T-helper 17 cell (primary cell): ENCODE measurements at regions not wholly inside any gene's neighbourhood (a gene's known extent, or its start where the extent isn't known, plus 50 kb on each side); places are given as distances from the start of the nearest gene placed in this dataset.
"Not testable (repeated sequence)": the region's sequence is repeated elsewhere in the genome, so short reads cannot be mapped to it uniquely, and the experiment has no call there.

ENCODE experiments used
- ATAC-seq: fragments of 150-1000 bp; cut with Tn5 transposase; 2 replicates; pipeline ENCODE4 v1.10.0; 2021; ENCODE audit warnings: mild to moderate bottlenecking, moderate library complexity
- DNase-seq, 3 donors: peaks; one replicate each; pipeline versions ENCODE4 v3.0.0 to v3.0.0-alpha.2; 2020 to 2021
- H3K9me3 ChIP-seq: one replicate; pipeline ENCODE4 v1.7.0; 2013; ENCODE audit warnings: low read length, mild to moderate bottlenecking; ENCODE audit not compliant: control insufficient read depth, poor library complexity, severe bottlenecking
- H3K27ac Mint-ChIP-seq: one replicate; pipeline ENCODE4 v1.8.0; 2022; ENCODE audit warnings: mild to moderate bottlenecking, moderate library complexity, mixed read lengths
- H3K27me3 Mint-ChIP-seq: one replicate; pipeline ENCODE4 v1.8.0; 2022; ENCODE audit warnings: mixed read lengths
- H3K36me3 Mint-ChIP-seq: one replicate; pipeline ENCODE4 v1.8.0; 2022; ENCODE audit warnings: low read depth, mixed read lengths
- H3K4me1 Mint-ChIP-seq: one replicate; pipeline ENCODE4 v1.8.0; 2022; ENCODE audit warnings: mild to moderate bottlenecking, mixed read lengths
- H3K4me3 Mint-ChIP-seq: one replicate; pipeline ENCODE4 v1.8.0; 2022; ENCODE audit warnings: mild to moderate bottlenecking, moderate library complexity, mixed read lengths

- H3K27me3 Mint-ChIP-seq = no peaks in the 10 kb centered on the region
- H3K36me3 Mint-ChIP-seq = no peaks in the 10 kb centered on the region
- DNase-seq (no peak), ATAC-seq (no peak)
- no peaks in the 10 kb centered on the region for H3K4me1 Mint-ChIP-seq
- no peak overlapping the region for H3K4me3 Mint-ChIP-seq
- peaks cover 6% of the 10 kb centered on the region for H3K9me3 ChIP-seq
- H3K27ac Mint-ChIP-seq = no peak overlapping the region
Observed at GRCh38 chr4:63983224-63983623, 426.0 kb downstream of the TECRL start.

GRCh38 chr4:63965875-63966274 is 443.4 kb downstream of the TECRL start:
- Mint-ChIP-seq H3K4me3 (no peak overlapping the region), H3K4me1 (no peaks in the 10 kb centered on the region), H3K27ac (no peak overlapping the region), H3K27me3 (no peaks in the 10 kb centered on the region), H3K36me3 (no peaks in the 10 kb centered on the region)
- H3K9me3 ChIP-seq = no peaks in the 10 kb centered on the region
- ATAC-seq (no peak), DNase-seq (no peak)

- not testable (repeated sequence) for H3K4me1 Mint-ChIP-seq, H3K9me3 ChIP-seq, H3K36me3 Mint-ChIP-seq, ATAC-seq, H3K4me3 Mint-ChIP-seq, DNase-seq, H3K27me3 Mint-ChIP-seq, H3K27ac Mint-ChIP-seq
Observed at GRCh38 chr4:63942706-63943286, 466.5 kb downstream of the TECRL start.

- H3K27ac Mint-ChIP-seq = no peak overlapping the region
- no peaks in the 10 kb centered on the region for H3K9me3 ChIP-seq
- DNase-seq (no peak), ATAC-seq (no peak)
- no peaks in the 10 kb centered on the region for H3K4me1 Mint-ChIP-seq
- no peak overlapping the region for H3K4me3 Mint-ChIP-seq
- no peaks in the 10 kb centered on the region for H3K27me3 Mint-ChIP-seq
- no peaks in the 10 kb centered on the region for H3K36me3 Mint-ChIP-seq
Observed at GRCh38 chr4:63937961-63938360, 471.3 kb downstream of the TECRL start.

GRCh38 chr4:63922146-63922545 is 487.1 kb downstream of the TECRL start:
- H3K4me1 Mint-ChIP-seq = no peaks in the 10 kb centered on the region

GRCh38 chr4:63921561-63921960 is 487.7 kb downstream of the TECRL start:
- ATAC-seq (no peak), DNase-seq (no peak)
- Mint-ChIP-seq H3K27me3 (no peaks in the 10 kb centered on the region), H3K4me1 (no peaks in the 10 kb centered on the region), H3K27ac (no peak overlapping the region), H3K36me3 (no peaks in the 10 kb centered on the region), H3K4me3 (no peak overlapping the region)
- H3K9me3 ChIP-seq = no peaks in the 10 kb centered on the region

More at GRCh38 chr4:63922146-63922545, 487.1 kb downstream of the TECRL start:
- no peaks in the 10 kb centered on the region for H3K36me3 Mint-ChIP-seq
- DNase-seq = no peak
- no peak overlapping the region for H3K4me3 Mint-ChIP-seq
- no peaks in the 10 kb centered on the region for H3K27me3 Mint-ChIP-seq
- ATAC-seq = no peak
- H3K9me3 ChIP-seq = no peaks in the 10 kb centered on the region
- H3K27ac Mint-ChIP-seq = no peak overlapping the region

- Mint-ChIP-seq H3K4me3 (no peak overlapping the region), H3K36me3 (no peaks in the 10 kb centered on the region), H3K27ac (no peak overlapping the region), H3K27me3 (no peaks in the 10 kb centered on the region), H3K4me1 (no peaks in the 10 kb centered on the region)
- no peaks in the 10 kb centered on the region for H3K9me3 ChIP-seq
- ATAC-seq (no peak), DNase-seq (no peak)
Observed at GRCh38 chr4:63919636-63920365, 489.4 kb downstream of the TECRL start.

GRCh38 chr4:63906660-63907183 is 502.5 kb downstream of the TECRL start:
- Mint-ChIP-seq H3K27me3 (no peaks in the 10 kb centered on the region), H3K4me3 (no peak overlapping the region), H3K4me1 (no peaks in the 10 kb centered on the region), H3K36me3 (no peaks in the 10 kb centered on the region), H3K27ac (no peak overlapping the region)
- DNase-seq (no peak), ATAC-seq (no peak)
- peaks cover 4% of the 10 kb centered on the region for H3K9me3 ChIP-seq

- no peaks in the 10 kb centered on the region for H3K9me3 ChIP-seq
- H3K4me3 Mint-ChIP-seq = no peak overlapping the region
- ATAC-seq (no peak), DNase-seq (no peak)
- H3K4me1 Mint-ChIP-seq = no peaks in the 10 kb centered on the region
- H3K27me3 Mint-ChIP-seq = no peaks in the 10 kb centered on the region
- H3K36me3 Mint-ChIP-seq = no peaks in the 10 kb centered on the region
- H3K27ac Mint-ChIP-seq = no peak overlapping the region
Observed at GRCh38 chr4:63904201-63904600, 505.0 kb downstream of the TECRL start.

- H3K27me3 Mint-ChIP-seq = no peaks in the 10 kb centered on the region
- ATAC-seq = no peak
Observed at GRCh38 chr4:63901304-63901703, 507.9 kb downstream of the TECRL start.

GRCh38 chr4:63898961-63899360 is 510.3 kb downstream of the TECRL start:
- Mint-ChIP-seq H3K36me3 (no peaks in the 10 kb centered on the region), H3K4me3 (no peak overlapping the region), H3K27ac (no peak overlapping the region), H3K4me1 (no peaks in the 10 kb centered on the region), H3K27me3 (no peaks in the 10 kb centered on the region)
- ATAC-seq = no peak
- no peaks in the 10 kb centered on the region for H3K9me3 ChIP-seq
- DNase-seq = no peak

More at GRCh38 chr4:63901304-63901703, 507.9 kb downstream of the TECRL start:
- H3K36me3 Mint-ChIP-seq = no peaks in the 10 kb centered on the region
- no peak overlapping the region for H3K4me3 Mint-ChIP-seq
- H3K9me3 ChIP-seq = no peaks in the 10 kb centered on the region
- DNase-seq = no peak
- H3K27ac Mint-ChIP-seq = no peak overlapping the region
- H3K4me1 Mint-ChIP-seq = no peaks in the 10 kb centered on the region

- Mint-ChIP-seq H3K36me3 (no peaks in the 10 kb centered on the region), H3K4me3 (no peak overlapping the region), H3K27me3 (no peaks in the 10 kb centered on the region), H3K27ac (no peak overlapping the region), H3K4me1 (no peaks in the 10 kb centered on the region)
- no peaks in the 10 kb centered on the region for H3K9me3 ChIP-seq
- DNase-seq (no peak), ATAC-seq (no peak)
Observed at GRCh38 chr4:63894161-63894560, 515.1 kb downstream of the TECRL start.

GRCh38 chr4:63869370-63869769 is 539.9 kb downstream of the TECRL start:
- Mint-ChIP-seq H3K36me3 (no peaks in the 10 kb centered on the region), H3K4me1 (no peaks in the 10 kb centered on the region), H3K27me3 (no peaks in the 10 kb centered on the region), H3K27ac (no peak overlapping the region), H3K4me3 (no peak overlapping the region)
- ATAC-seq = no peak
- DNase-seq = no peak
- no peaks in the 10 kb centered on the region for H3K9me3 ChIP-seq

GRCh38 chr4:63851496-63851895 is 557.8 kb downstream of the TECRL start:
- H3K36me3 Mint-ChIP-seq = no peaks in the 10 kb centered on the region
- H3K4me3 Mint-ChIP-seq = no peak overlapping the region
- H3K27me3 Mint-ChIP-seq = no peaks in the 10 kb centered on the region
- ATAC-seq = no peak
- H3K4me1 Mint-ChIP-seq = no peaks in the 10 kb centered on the region
- no peaks in the 10 kb centered on the region for H3K9me3 ChIP-seq
- no peak overlapping the region for H3K27ac Mint-ChIP-seq
- no peak for DNase-seq
